Mucosa of descending colon (tissue), 3 donors: ENCODE measurements at regions not wholly inside any gene's neighbourhood (a gene's known extent, or its start where the extent isn't known, plus 50 kb on each side); places are given as distances from the start of the nearest gene placed in this dataset.

Experiments
- ATAC-seq: fragments of 200-7000 bp; cut with Tn5 transposase; one replicate; pipeline ENCODE4 v1.9.1; 2020; ENCODE audit warnings: mild to moderate bottlenecking, moderate library complexity
- DNase-seq, 3 donors: peaks; one replicate each; pipeline ENCODE4 v3.0.0-alpha.2; 2020
- H3K36me3 ChIP-seq: fragments of 200-600 bp; one replicate; pipeline ENCODE4 v1.8.0; 2021; ENCODE audit warnings: low read depth, mild to moderate bottlenecking
- H3K4me1 ChIP-seq: fragments of 200-600 bp; one replicate; pipeline ENCODE4 v1.8.0; 2021; ENCODE audit warnings: low read depth, mild to moderate bottlenecking
- H3K4me3 ChIP-seq: fragments of 200-600 bp; one replicate; pipeline ENCODE4 v1.8.0; 2021; ENCODE audit warnings: mild to moderate bottlenecking
- H3K9me3 ChIP-seq: fragments of 200-600 bp; one replicate; pipeline ENCODE4 v1.8.0; 2021; ENCODE audit warnings: mild to moderate bottlenecking
- CTCF ChIP-seq: fragments of 200-600 bp; IDR thresholded peaks from one replicate; pipeline ENCODE4 v1.8.0; 2022; ENCODE audit warnings: antibody characterized with exemption, mild to moderate bottlenecking
- intact Hi-C, 2 donors: fragments of 100-400 bp; cut with DNase I in 1 of 2; cut with micrococcal nuclease in 1 of 2; formaldehyde crosslinking; loops; one replicate each; pipeline versions ENCODE4 v1.11.0 to v1.11.1; 2022; cut with DNase I, micrococcal nuclease
- donor health status: DM: no; HTN: no; CAD: no; lungs with moderate emphysema.
- donor health status: DM: no; HTN: no; CAD: no.
- donor health status: DM: no; HTN: yes; CAD: no.

DNA sequence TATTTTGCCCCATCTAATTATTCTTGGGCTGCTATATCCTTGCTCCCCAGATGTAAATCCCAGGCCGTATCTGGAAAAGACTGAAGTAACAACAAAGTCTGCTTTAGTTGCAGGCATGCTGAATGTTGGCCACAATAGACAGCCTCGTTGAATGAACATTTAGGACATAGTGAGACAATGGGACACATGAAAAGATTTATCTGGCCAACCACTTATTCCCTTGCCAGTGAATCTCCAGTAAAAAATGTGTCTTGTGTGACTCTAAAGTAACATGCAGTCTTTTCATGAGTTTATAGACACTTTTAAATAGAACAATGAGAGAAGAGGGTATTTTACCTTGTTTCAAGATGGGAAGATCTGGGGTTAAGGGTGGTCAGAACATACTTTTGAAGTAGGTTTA lies 60.2 kb upstream of the STXBP6 start:
- intact Hi-C loops = no loop called here
- Histone ChIP-seq H3K9me3 (no peaks in the 10 kb centered on the region), H3K4me3 (no peak overlapping the region), H3K4me1 (no peaks in the 10 kb centered on the region), H3K36me3 (no peaks in the 10 kb centered on the region)
- no peak for DNase-seq
- TF ChIP-seq CTCF = no peak
- ATAC-seq = no peak

GRCh38 chr14:25108959-25109358 lies 59.0 kb upstream of the STXBP6 start:
- Histone ChIP-seq H3K4me3 (no peak overlapping the region), H3K9me3 (no peaks in the 10 kb centered on the region), H3K36me3 (no peaks in the 10 kb centered on the region), H3K4me1 (no peaks in the 10 kb centered on the region)
- DNase-seq (peak in 2 of 3 donors; percentile 30 to 87), ATAC-seq (peak; percentile 86)
- TF ChIP-seq CTCF = no peak
- intact Hi-C loops = no loop called here

- no peaks in the 10 kb centered on the region for H3K9me3 ChIP-seq
- H3K4me3 ChIP-seq = no peak overlapping the region
- no peak for TF ChIP-seq CTCF
- intact Hi-C loops = no loop called here
- no peak for ATAC-seq
- no peak for DNase-seq
- H3K36me3 ChIP-seq = no peaks in the 10 kb centered on the region
- no peaks in the 10 kb centered on the region for H3K4me1 ChIP-seq
These were observed 58.3 kb upstream of the STXBP6 start for GRCh38 chr14:25108291-25108690.

GRCh38 chr14:25103820-25104219 lies 53.9 kb upstream of the STXBP6 start:
- no peaks in the 10 kb centered on the region for H3K9me3 ChIP-seq
- intact Hi-C loops = no loop called here
- no peak overlapping the region for H3K4me3 ChIP-seq
- ATAC-seq (no peak), DNase-seq (no peak)
- H3K4me1 ChIP-seq = no peaks in the 10 kb centered on the region
- no peaks in the 10 kb centered on the region for H3K36me3 ChIP-seq
- TF ChIP-seq CTCF = no peak

DNA sequence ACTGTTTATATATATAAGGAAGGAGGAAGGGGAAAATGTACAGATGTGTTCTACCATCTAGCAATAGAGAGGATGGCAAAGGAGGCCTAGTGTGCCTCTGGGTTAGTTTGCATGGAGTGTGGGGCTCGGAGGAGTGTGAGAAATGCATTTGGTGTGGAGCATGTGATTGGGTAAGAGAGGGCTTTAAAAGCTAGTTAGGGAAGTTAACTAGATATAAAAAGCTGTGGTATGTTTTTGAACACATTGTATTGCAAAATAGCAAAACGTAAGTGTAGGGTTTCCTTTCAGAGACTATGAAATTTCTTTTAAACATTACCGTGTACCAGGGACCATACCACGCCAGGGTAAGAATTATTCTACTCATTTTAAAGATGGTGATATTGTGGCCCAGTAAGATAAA lies 53.3 kb upstream of the STXBP6 start:
- no peak for DNase-seq
- no peak for ATAC-seq
- intact Hi-C loops = no loop called here
- TF ChIP-seq CTCF = no peak
- no peaks in the 10 kb centered on the region for H3K4me1 ChIP-seq
- no peaks in the 10 kb centered on the region for H3K36me3 ChIP-seq
- no peak overlapping the region for H3K4me3 ChIP-seq
- no peaks in the 10 kb centered on the region for H3K9me3 ChIP-seq

GRCh38 chr14:25102788-25103187 lies 52.8 kb upstream of the STXBP6 start:
- Histone ChIP-seq H3K36me3 (no peaks in the 10 kb centered on the region), H3K4me3 (no peak overlapping the region), H3K4me1 (no peaks in the 10 kb centered on the region), H3K9me3 (no peaks in the 10 kb centered on the region)
- DNase-seq (no peak), ATAC-seq (peak; percentile 61)
- no peak for TF ChIP-seq CTCF
- intact Hi-C loops = no loop called here
